Peyer's patch (tissue), 4 donors: ENCODE measurements at regions not wholly inside any gene's neighbourhood (a gene's known extent, or its start where the extent isn't known, plus 50 kb on each side); places are given as distances from the start of the nearest gene placed in this dataset.

ENCODE experiments used
- CTCF ChIP-seq, 6 experiments: fragments of 450-650 bp in 4 of 6; fragments of 200-600 bp in 2 of 6; sonication (generic) in 1 of 6; IDR thresholded peaks; one replicate each; pipeline ENCODE4 v1.5.1; 2017 to 2019; ENCODE audit warnings: antibody characterized with exemption in 6 of 6, mild to moderate bottlenecking in 3 of 6, moderate library complexity in 1 of 6
- POLR2A ChIP-seq, 2 donors: fragments of 450-650 bp; IDR thresholded peaks; one replicate each; pipeline ENCODE4 v1.5.1; 2017; ENCODE audit warnings: antibody characterized with exemption in 2 of 2, mild to moderate bottlenecking in 2 of 2, moderate library complexity in 2 of 2

DNA sequence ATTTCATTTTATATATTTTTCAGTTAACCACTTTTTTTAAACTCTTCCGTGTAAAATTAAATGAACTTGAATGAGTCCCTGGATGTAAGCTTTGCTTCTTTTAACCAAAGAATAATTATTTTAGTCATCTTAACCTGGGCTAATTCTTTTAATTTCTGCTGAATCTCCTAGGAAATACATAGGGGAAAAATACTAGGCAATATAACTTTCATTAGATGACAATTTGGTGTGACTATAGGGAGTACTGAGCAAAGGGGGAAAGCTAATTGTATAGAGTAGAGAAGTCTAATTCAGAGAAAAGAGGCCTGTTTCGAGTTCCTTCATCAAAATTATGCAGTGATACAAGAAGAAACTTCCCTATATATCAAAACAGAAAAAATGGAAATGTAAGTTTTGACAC is 388.1 kb downstream of the NOVA1 start:
- no peak for TF ChIP-seq CTCF (IDR thresholded peaks at IDR 0.05)
- no peak for TF ChIP-seq POLR2A (IDR thresholded peaks at IDR 0.05)
